ENCODE measurements at regions not wholly inside any gene's neighbourhood (a gene's known extent, or its start where the extent isn't known, plus 50 kb on each side); places are given as distances from the start of the nearest gene placed in this dataset.

- H3K4me3 ChIP-seq (ENCODE audit: insufficient read depth, low read depth, low read length, poor library complexity, severe bottlenecking): no peak overlapping the region
- H3K9me3 ChIP-seq (ENCODE audit: control insufficient read depth, low read length): no peaks in the 10 kb centered on the region
- H3K36me3 ChIP-seq (ENCODE audit: control insufficient read depth, insufficient read depth, low read length): no peaks in the 10 kb centered on the region
- no peaks in the 10 kb centered on the region for H3K4me1 ChIP-seq (ENCODE audit: control insufficient read depth, insufficient read depth, low read length, poor library complexity, severe bottlenecking)
- no peak overlapping the region for H3K27ac ChIP-seq (ENCODE audit: insufficient read depth, low read length, poor library complexity, severe bottlenecking)
- no peaks in the 10 kb centered on the region for H3K27me3 ChIP-seq (replicated peaks; ENCODE audit: control insufficient read depth, insufficient read depth, low read length, poor library complexity, severe bottlenecking)
- DNase-seq: no peak
Observed at GRCh38 chr5:87717761-87718160, 305.0 kb upstream of the CCNH start.

GRCh38 chr5:87705876-87706275 is 293.1 kb upstream of the CCNH start:
- Histone ChIP-seq H3K27ac (ENCODE audit: insufficient read depth, low read length, poor library complexity, severe bottlenecking) (no peak overlapping the region), H3K4me1 (ENCODE audit: control insufficient read depth, insufficient read depth, low read length, poor library complexity, severe bottlenecking) (no peaks in the 10 kb centered on the region), H3K27me3 (replicated peaks; ENCODE audit: control insufficient read depth, insufficient read depth, low read length, poor library complexity, severe bottlenecking) (no peaks in the 10 kb centered on the region), H3K4me3 (ENCODE audit: insufficient read depth, low read depth, low read length, poor library complexity, severe bottlenecking) (no peak overlapping the region), H3K9me3 (ENCODE audit: control insufficient read depth, low read length) (no peaks in the 10 kb centered on the region), H3K36me3 (ENCODE audit: control insufficient read depth, insufficient read depth, low read length) (no peaks in the 10 kb centered on the region)
- DNase-seq: no peak

GRCh38 chr5:87686975-87687374 is 274.2 kb upstream of the CCNH start:
- Histone ChIP-seq H3K4me3 (ENCODE audit: insufficient read depth, low read depth, low read length, poor library complexity, severe bottlenecking) (no peak overlapping the region), H3K4me1 (ENCODE audit: control insufficient read depth, insufficient read depth, low read length, poor library complexity, severe bottlenecking) (no peaks in the 10 kb centered on the region), H3K27me3 (replicated peaks; ENCODE audit: control insufficient read depth, insufficient read depth, low read length, poor library complexity, severe bottlenecking) (no peaks in the 10 kb centered on the region), H3K9me3 (ENCODE audit: control insufficient read depth, low read length) (no peaks in the 10 kb centered on the region), H3K36me3 (ENCODE audit: control insufficient read depth, insufficient read depth, low read length) (no peaks in the 10 kb centered on the region), H3K27ac (ENCODE audit: insufficient read depth, low read length, poor library complexity, severe bottlenecking) (no peak overlapping the region)
- no peak for DNase-seq

GRCh38 chr5:87686018-87686417 is 273.3 kb upstream of the CCNH start:
- Histone ChIP-seq H3K4me1 (ENCODE audit: control insufficient read depth, insufficient read depth, low read length, poor library complexity, severe bottlenecking) (no peaks in the 10 kb centered on the region), H3K27ac (ENCODE audit: insufficient read depth, low read length, poor library complexity, severe bottlenecking) (no peak overlapping the region), H3K36me3 (ENCODE audit: control insufficient read depth, insufficient read depth, low read length) (no peaks in the 10 kb centered on the region), H3K9me3 (ENCODE audit: control insufficient read depth, low read length) (no peaks in the 10 kb centered on the region), H3K4me3 (ENCODE audit: insufficient read depth, low read depth, low read length, poor library complexity, severe bottlenecking) (no peak overlapping the region), H3K27me3 (replicated peaks; ENCODE audit: control insufficient read depth, insufficient read depth, low read length, poor library complexity, severe bottlenecking) (no peaks in the 10 kb centered on the region)
- DNase-seq: no peak

GRCh38 chr5:87674235-87674634 is 261.5 kb upstream of the CCNH start:
- Histone ChIP-seq H3K4me3 (ENCODE audit: insufficient read depth, low read depth, low read length, poor library complexity, severe bottlenecking) (no peak overlapping the region), H3K36me3 (ENCODE audit: control insufficient read depth, insufficient read depth, low read length) (no peaks in the 10 kb centered on the region), H3K27me3 (replicated peaks; ENCODE audit: control insufficient read depth, insufficient read depth, low read length, poor library complexity, severe bottlenecking) (no peaks in the 10 kb centered on the region), H3K27ac (ENCODE audit: insufficient read depth, low read length, poor library complexity, severe bottlenecking) (no peak overlapping the region), H3K9me3 (ENCODE audit: control insufficient read depth, low read length) (no peaks in the 10 kb centered on the region), H3K4me1 (ENCODE audit: control insufficient read depth, insufficient read depth, low read length, poor library complexity, severe bottlenecking) (no peaks in the 10 kb centered on the region)
- DNase-seq: no peak

GRCh38 chr5:87671146-87671545 is 258.4 kb upstream of the CCNH start:
- H3K4me1 ChIP-seq (ENCODE audit: control insufficient read depth, insufficient read depth, low read length, poor library complexity, severe bottlenecking): no peaks in the 10 kb centered on the region
- H3K27ac ChIP-seq (ENCODE audit: insufficient read depth, low read length, poor library complexity, severe bottlenecking): no peak overlapping the region
- no peaks in the 10 kb centered on the region for H3K9me3 ChIP-seq (ENCODE audit: control insufficient read depth, low read length)
- H3K27me3 ChIP-seq (replicated peaks; ENCODE audit: control insufficient read depth, insufficient read depth, low read length, poor library complexity, severe bottlenecking): no peaks in the 10 kb centered on the region
- no peak for DNase-seq
- no peak overlapping the region for H3K4me3 ChIP-seq (ENCODE audit: insufficient read depth, low read depth, low read length, poor library complexity, severe bottlenecking)
- H3K36me3 ChIP-seq (ENCODE audit: control insufficient read depth, insufficient read depth, low read length): no peaks in the 10 kb centered on the region

GRCh38 chr5:87665166-87665565 is 252.4 kb upstream of the CCNH start:
- H3K27me3 ChIP-seq (replicated peaks; ENCODE audit: control insufficient read depth, insufficient read depth, low read length, poor library complexity, severe bottlenecking): no peaks in the 10 kb centered on the region
- no peaks in the 10 kb centered on the region for H3K36me3 ChIP-seq (ENCODE audit: control insufficient read depth, insufficient read depth, low read length)
- H3K9me3 ChIP-seq (ENCODE audit: control insufficient read depth, low read length): no peaks in the 10 kb centered on the region
- no peak overlapping the region for H3K4me3 ChIP-seq (ENCODE audit: insufficient read depth, low read depth, low read length, poor library complexity, severe bottlenecking)
- H3K27ac ChIP-seq (ENCODE audit: insufficient read depth, low read length, poor library complexity, severe bottlenecking): no peak overlapping the region
- no peaks in the 10 kb centered on the region for H3K4me1 ChIP-seq (ENCODE audit: control insufficient read depth, insufficient read depth, low read length, poor library complexity, severe bottlenecking)
- DNase-seq: no peak

- H3K27me3 ChIP-seq (replicated peaks; ENCODE audit: control insufficient read depth, insufficient read depth, low read length, poor library complexity, severe bottlenecking): no peaks in the 10 kb centered on the region
- H3K9me3 ChIP-seq (ENCODE audit: control insufficient read depth, low read length): no peaks in the 10 kb centered on the region
- H3K4me3 ChIP-seq (ENCODE audit: insufficient read depth, low read depth, low read length, poor library complexity, severe bottlenecking): no peak overlapping the region
- no peak for DNase-seq
- no peaks in the 10 kb centered on the region for H3K36me3 ChIP-seq (ENCODE audit: control insufficient read depth, insufficient read depth, low read length)
- H3K27ac ChIP-seq (ENCODE audit: insufficient read depth, low read length, poor library complexity, severe bottlenecking): no peak overlapping the region
- no peaks in the 10 kb centered on the region for H3K4me1 ChIP-seq (ENCODE audit: control insufficient read depth, insufficient read depth, low read length, poor library complexity, severe bottlenecking)
Observed at GRCh38 chr5:87661784-87662566, 249.2 kb upstream of the CCNH start.

- no peak for DNase-seq
- Histone ChIP-seq H3K27ac (ENCODE audit: insufficient read depth, low read length, poor library complexity, severe bottlenecking) (no peak overlapping the region), H3K27me3 (replicated peaks; ENCODE audit: control insufficient read depth, insufficient read depth, low read length, poor library complexity, severe bottlenecking) (no peaks in the 10 kb centered on the region), H3K36me3 (ENCODE audit: control insufficient read depth, insufficient read depth, low read length) (no peaks in the 10 kb centered on the region), H3K4me1 (ENCODE audit: control insufficient read depth, insufficient read depth, low read length, poor library complexity, severe bottlenecking) (no peaks in the 10 kb centered on the region), H3K9me3 (ENCODE audit: control insufficient read depth, low read length) (no peaks in the 10 kb centered on the region), H3K4me3 (ENCODE audit: insufficient read depth, low read depth, low read length, poor library complexity, severe bottlenecking) (no peak overlapping the region)
Observed at GRCh38 chr5:87653242-87653641, 240.5 kb upstream of the CCNH start.

GRCh38 chr5:87650284-87650683 is 237.6 kb upstream of the CCNH start:
- no peaks in the 10 kb centered on the region for H3K4me1 ChIP-seq (ENCODE audit: control insufficient read depth, insufficient read depth, low read length, poor library complexity, severe bottlenecking)
- no peaks in the 10 kb centered on the region for H3K9me3 ChIP-seq (ENCODE audit: control insufficient read depth, low read length)
- no peak overlapping the region for H3K27ac ChIP-seq (ENCODE audit: insufficient read depth, low read length, poor library complexity, severe bottlenecking)
- no peak overlapping the region for H3K4me3 ChIP-seq (ENCODE audit: insufficient read depth, low read depth, low read length, poor library complexity, severe bottlenecking)
- no peaks in the 10 kb centered on the region for H3K27me3 ChIP-seq (replicated peaks; ENCODE audit: control insufficient read depth, insufficient read depth, low read length, poor library complexity, severe bottlenecking)
- DNase-seq: no peak
- H3K36me3 ChIP-seq (ENCODE audit: control insufficient read depth, insufficient read depth, low read length): no peaks in the 10 kb centered on the region

Data from effector memory CD4-positive, alpha-beta T cell (primary cell).